Astrocyte (in vitro differentiated cells and primary cell): ENCODE measurements at regions not wholly inside any gene's neighbourhood (a gene's known extent, or its start where the extent isn't known, plus 50 kb on each side); places are given as distances from the start of the nearest gene placed in this dataset.
"Not testable (repeated sequence)": the region's sequence is repeated elsewhere in the genome, so short reads cannot be mapped to it uniquely, and the experiment has no call there.

Experiments
- EZH2 ChIP-seq: IDR thresholded peaks from 2 replicates; pipeline ENCODE4 v1.6.1; 2012; ENCODE audit warnings: mild to moderate bottlenecking, low read length, inconsistent platforms; ENCODE audit not compliant: insufficient read depth
- TF ChIP-seq, protein P1 (sequence below): IDR thresholded peaks from 2 replicates; pipeline ENCODE4 v1.5.1; 2011; ENCODE audit warnings: low read depth, mild to moderate bottlenecking, inconsistent platforms, low read length, moderate library complexity; ENCODE audit not compliant: insufficient read depth

DNA sequence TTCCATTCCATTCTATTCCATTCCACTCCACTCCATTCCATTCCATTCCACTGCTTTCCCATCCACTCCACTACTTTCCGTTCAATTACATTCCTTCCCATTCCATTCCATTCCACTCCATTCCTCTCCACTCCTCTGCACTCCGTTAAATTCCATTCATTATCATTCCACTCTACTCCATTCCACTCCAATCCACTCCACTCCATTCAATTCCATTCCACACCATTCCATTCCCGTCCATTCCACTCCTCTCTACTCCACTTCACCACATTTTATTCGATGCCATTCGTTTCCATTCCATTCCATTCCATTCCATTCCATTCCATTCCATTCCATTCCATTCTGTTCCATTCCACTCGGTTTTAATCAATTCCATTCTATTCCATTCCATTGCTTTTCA, 2571.5 kb upstream of the TPTE start:
- TF ChIP-seq, protein P1, sequence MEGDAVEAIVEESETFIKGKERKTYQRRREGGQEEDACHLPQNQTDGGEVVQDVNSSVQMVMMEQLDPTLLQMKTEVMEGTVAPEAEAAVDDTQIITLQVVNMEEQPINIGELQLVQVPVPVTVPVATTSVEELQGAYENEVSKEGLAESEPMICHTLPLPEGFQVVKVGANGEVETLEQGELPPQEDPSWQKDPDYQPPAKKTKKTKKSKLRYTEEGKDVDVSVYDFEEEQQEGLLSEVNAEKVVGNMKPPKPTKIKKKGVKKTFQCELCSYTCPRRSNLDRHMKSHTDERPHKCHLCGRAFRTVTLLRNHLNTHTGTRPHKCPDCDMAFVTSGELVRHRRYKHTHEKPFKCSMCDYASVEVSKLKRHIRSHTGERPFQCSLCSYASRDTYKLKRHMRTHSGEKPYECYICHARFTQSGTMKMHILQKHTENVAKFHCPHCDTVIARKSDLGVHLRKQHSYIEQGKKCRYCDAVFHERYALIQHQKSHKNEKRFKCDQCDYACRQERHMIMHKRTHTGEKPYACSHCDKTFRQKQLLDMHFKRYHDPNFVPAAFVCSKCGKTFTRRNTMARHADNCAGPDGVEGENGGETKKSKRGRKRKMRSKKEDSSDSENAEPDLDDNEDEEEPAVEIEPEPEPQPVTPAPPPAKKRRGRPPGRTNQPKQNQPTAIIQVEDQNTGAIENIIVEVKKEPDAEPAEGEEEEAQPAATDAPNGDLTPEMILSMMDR: not testable (repeated sequence)
- not testable (repeated sequence) for TF ChIP-seq EZH2
